Pancreas (tissue), 10 donors: ENCODE measurements at regions not wholly inside any gene's neighbourhood (a gene's known extent, or its start where the extent isn't known, plus 50 kb on each side); places are given as distances from the start of the nearest gene placed in this dataset.

Experiments
- ATAC-seq, 4 donors: fragments of 200-7000 bp; cut with Tn5 transposase; one replicate each; pipeline versions ENCODE4 v1.8.0 to v1.9.1; 2020; ENCODE audit warnings: mild to moderate bottlenecking in 4 of 4, moderate library complexity in 4 of 4
- DNase-seq, 6 donors: peaks; one replicate each; pipeline ENCODE4 v3.0.0-alpha.2; 2020
- FAIRE-seq: peaks from 2 replicates; lab custom pipeline; 2012; peaks lifted over from hg19 to GRCh38; lab: Jason Lieb, UNC
- H3K27ac ChIP-seq, 4 donors: fragments of 200-600 bp; sonication (generic); 1 replicate in 3 of 4; 2 replicates in 1 of 4; pipeline versions ENCODE4 v1.5.0 to v1.8.0; 2020
- H3K27me3 ChIP-seq, 4 donors: fragments of 200-600 bp; one replicate each; pipeline ENCODE4 v1.8.0; 2021
- H3K36me3 ChIP-seq, 3 donors: fragments of 200-600 bp; sonication (generic) in 1 of 3; one replicate each; pipeline versions ENCODE4 v1.5.0 to v1.8.0; 2020 to 2021
- H3K4me1 ChIP-seq, 3 donors: fragments of 200-600 bp; one replicate each; pipeline ENCODE4 v1.8.0; 2021
- H3K4me3 ChIP-seq, 4 donors: fragments of 200-600 bp; sonication (generic) in 2 of 4; one replicate each; pipeline versions ENCODE4 v1.5.0 to v1.8.0; 2020 to 2021
- H3K9me3 ChIP-seq, 4 donors: fragments of 200-600 bp; one replicate each; pipeline ENCODE4 v1.8.0; 2021
- CTCF ChIP-seq, 4 donors: fragments of 200-600 bp; sonication (generic) in 3 of 4; IDR thresholded peaks; one replicate each; pipeline versions ENCODE4 v1.5.0 to v1.8.0; 2021; ENCODE audit warnings: antibody characterized with exemption in 4 of 4
- WGBS, 2 donors: extraction: QIAGEN DNeasy Blood & Tissue Kit; methylation state at CpG; one replicate each; pipeline ENCODE4 v1.1.7; 2013; 5-methylcytosine and 5-hydroxymethylcytosine counted together
- intact Hi-C, 3 donors: fragments of 100-400 bp; cut with DNase I; formaldehyde crosslinking; loops; one replicate each; pipeline versions ENCODE4 v1.11.1 to v1.14.2; 2022
- donor health status: healthy with polysubstance abuse.
- donor health status: DM: no; HTN: no; CAD: no; lungs with moderate emphysema.
- donor health status: DM: no; HTN: no; CAD: no.
- donor health status: control.
- donor health status: control.
- donor health status: Bipolar disorder and iron deficiency.
- donor health status: DM: yes; HTN: yes; CAD: no.
- donor health status: DM: no; HTN: no; CAD: no.
- donor health status: DM: no; HTN: no; CAD: no.
- donor health status: DM: yes; HTN: yes; CAD: no.

GRCh38 chr11:72525466-72525865 lies 91.1 kb upstream of the CLPB start:
- H3K4me3 ChIP-seq = no peak overlapping the region
- no peak for ATAC-seq
- no peak for TF ChIP-seq CTCF (IDR thresholded peaks at IDR 0.05)
- FAIRE-seq = no peak
- no peak for DNase-seq
- intact Hi-C loops = no loop called here
- H3K27ac ChIP-seq = no peak overlapping the region
- no peaks in the 10 kb centered on the region for H3K27me3 ChIP-seq
- 91 to 95% methylated on average over 3 of the region's 3 CpGs for WGBS, 2 donors
- H3K9me3 ChIP-seq = no peaks in the 10 kb centered on the region
- H3K36me3 ChIP-seq = no peaks in the 10 kb centered on the region
- H3K4me1 ChIP-seq = no peaks in the 10 kb centered on the region

GRCh38 chr11:72524711-72525110 lies 90.4 kb upstream of the CLPB start:
- DNase-seq (no peak), FAIRE-seq (no peak), ATAC-seq (no peak)
- H3K27me3 ChIP-seq = no peaks in the 10 kb centered on the region
- no peak overlapping the region for H3K27ac ChIP-seq
- no peaks in the 10 kb centered on the region for H3K9me3 ChIP-seq
- H3K4me1 ChIP-seq = no peaks in the 10 kb centered on the region
- no peak overlapping the region for H3K4me3 ChIP-seq
- TF ChIP-seq CTCF (IDR thresholded peaks at IDR 0.05) = no peak
- intact Hi-C loops = no loop called here
- H3K36me3 ChIP-seq = no peaks in the 10 kb centered on the region
- 87 to 94% methylated on average over 2 of the region's 2 CpGs for WGBS, 2 donors

GRCh38 chr11:72523991-72524390 lies 89.7 kb upstream of the CLPB start:
- Histone ChIP-seq H3K27me3 (no peaks in the 10 kb centered on the region), H3K4me3 (no peak overlapping the region), H3K4me1 (no peaks in the 10 kb centered on the region), H3K27ac (no peak overlapping the region), H3K36me3 (no peaks in the 10 kb centered on the region), H3K9me3 (no peaks in the 10 kb centered on the region)
- FAIRE-seq (no peak), ATAC-seq (no peak), DNase-seq (no peak)
- WGBS, 2 donors = 96% methylated on average over 2 of the region's 2 CpGs
- no peak for TF ChIP-seq CTCF (IDR thresholded peaks at IDR 0.05)
- intact Hi-C loops = no loop called here

GRCh38 chr11:72522186-72522585 lies 87.9 kb upstream of the CLPB start:
- DNase-seq = no peak
- H3K9me3 ChIP-seq = no peaks in the 10 kb centered on the region
- FAIRE-seq = no peak
- no peak for ATAC-seq
- H3K4me1 ChIP-seq = no peaks in the 10 kb centered on the region
- no peak for TF ChIP-seq CTCF (IDR thresholded peaks at IDR 0.05)
- H3K27ac ChIP-seq = no peak overlapping the region
- no peaks in the 10 kb centered on the region for H3K27me3 ChIP-seq
- intact Hi-C loops = no loop called here
- H3K36me3 ChIP-seq = no peaks in the 10 kb centered on the region
- WGBS, 2 donors = 54 to 63% methylated on average over 6 of the region's 6 CpGs
- H3K4me3 ChIP-seq = no peak overlapping the region

- intact Hi-C loops = no loop called here
- WGBS, 2 donors = 90 to 93% methylated on average over 1 of the region's 1 CpG
- Histone ChIP-seq H3K36me3 (no peaks in the 10 kb centered on the region), H3K9me3 (no peaks in the 10 kb centered on the region), H3K27ac (no peak overlapping the region), H3K4me3 (no peak overlapping the region), H3K4me1 (no peaks in the 10 kb centered on the region), H3K27me3 (no peaks in the 10 kb centered on the region)
- TF ChIP-seq CTCF (IDR thresholded peaks at IDR 0.05) = no peak
- ATAC-seq = no peak
- FAIRE-seq = no peak
- DNase-seq = no peak
Measured at GRCh38 chr11:72521664-72522063, 87.3 kb upstream of the CLPB start.
